ENCODE measurements at regions not wholly inside any gene's neighbourhood (a gene's known extent, or its start where the extent isn't known, plus 50 kb on each side); places are given as distances from the start of the nearest gene placed in this dataset.
A peak's percentile ranks its signal among the peaks of the same experiment; 100 is the strongest.

GRCh38 chr5:42894057-42894456 lies 82.4 kb upstream of the SELENOP start (continued):
- TF ChIP-seq, protein P1, sequence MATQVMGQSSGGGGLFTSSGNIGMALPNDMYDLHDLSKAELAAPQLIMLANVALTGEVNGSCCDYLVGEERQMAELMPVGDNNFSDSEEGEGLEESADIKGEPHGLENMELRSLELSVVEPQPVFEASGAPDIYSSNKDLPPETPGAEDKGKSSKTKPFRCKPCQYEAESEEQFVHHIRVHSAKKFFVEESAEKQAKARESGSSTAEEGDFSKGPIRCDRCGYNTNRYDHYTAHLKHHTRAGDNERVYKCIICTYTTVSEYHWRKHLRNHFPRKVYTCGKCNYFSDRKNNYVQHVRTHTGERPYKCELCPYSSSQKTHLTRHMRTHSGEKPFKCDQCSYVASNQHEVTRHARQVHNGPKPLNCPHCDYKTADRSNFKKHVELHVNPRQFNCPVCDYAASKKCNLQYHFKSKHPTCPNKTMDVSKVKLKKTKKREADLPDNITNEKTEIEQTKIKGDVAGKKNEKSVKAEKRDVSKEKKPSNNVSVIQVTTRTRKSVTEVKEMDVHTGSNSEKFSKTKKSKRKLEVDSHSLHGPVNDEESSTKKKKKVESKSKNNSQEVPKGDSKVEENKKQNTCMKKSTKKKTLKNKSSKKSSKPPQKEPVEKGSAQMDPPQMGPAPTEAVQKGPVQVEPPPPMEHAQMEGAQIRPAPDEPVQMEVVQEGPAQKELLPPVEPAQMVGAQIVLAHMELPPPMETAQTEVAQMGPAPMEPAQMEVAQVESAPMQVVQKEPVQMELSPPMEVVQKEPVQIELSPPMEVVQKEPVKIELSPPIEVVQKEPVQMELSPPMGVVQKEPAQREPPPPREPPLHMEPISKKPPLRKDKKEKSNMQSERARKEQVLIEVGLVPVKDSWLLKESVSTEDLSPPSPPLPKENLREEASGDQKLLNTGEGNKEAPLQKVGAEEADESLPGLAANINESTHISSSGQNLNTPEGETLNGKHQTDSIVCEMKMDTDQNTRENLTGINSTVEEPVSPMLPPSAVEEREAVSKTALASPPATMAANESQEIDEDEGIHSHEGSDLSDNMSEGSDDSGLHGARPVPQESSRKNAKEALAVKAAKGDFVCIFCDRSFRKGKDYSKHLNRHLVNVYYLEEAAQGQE (IDR thresholded peaks at IDR 0.05; ENCODE audit: borderline replicate concordance): 0 out of 2 replicates have a peak, but pooled peaks have one; percentile 26
- TF ChIP-seq, protein P1 (CRISPR knock-in tag; IDR thresholded peaks at IDR 0.05; ENCODE audit: low read depth): no peak
- TF ChIP-seq YBX1 (IDR thresholded peaks at IDR 0.05) (no peak), SMARCA4 (IDR thresholded peaks at IDR 0.05) (no peak), SMC3 (conservative IDR thresholded peaks at IDR 0.05; ENCODE audit: insufficient read depth, low read depth, low read length) (0 out of 2 replicates have a peak, but pooled peaks have one; percentile 14)

Data from K562 (cell line).